ENCODE measurements at regions not wholly inside any gene's neighbourhood (a gene's known extent, or its start where the extent isn't known, plus 50 kb on each side); places are given as distances from the start of the nearest gene placed in this dataset.

GRCh38 chr5:24226479-24226878, 418.3 kb downstream of the CDH10 start:
- TF ChIP-seq CTCF (IDR thresholded peaks at IDR 0.05; ENCODE audit: low read length), result no peak
- TF ChIP-seq EZH2 (IDR thresholded peaks at IDR 0.05; ENCODE audit: borderline replicate concordance, low read length), result no peak
